GM12892 (cell line): ENCODE measurements at regions not wholly inside any gene's neighbourhood (a gene's known extent, or its start where the extent isn't known, plus 50 kb on each side); places are given as distances from the start of the nearest gene placed in this dataset.

Experiments
- POLR2A ChIP-seq: IDR thresholded peaks from 2 replicates; pipeline ENCODE4 v1.6.1; 2011; ENCODE audit warnings: low read depth, low read length, control low read depth
- POLR2AphosphoS5 ChIP-seq: IDR thresholded peaks from 2 replicates; pipeline ENCODE4 v1.6.1; 2011; ENCODE audit warnings: low read depth, low read length, control low read depth
- TAF1 ChIP-seq: IDR thresholded peaks from 2 replicates; pipeline ENCODE4 v1.6.1; 2011; ENCODE audit warnings: low read depth, mild to moderate bottlenecking, control low read depth, low read length, borderline replicate concordance

DNA sequence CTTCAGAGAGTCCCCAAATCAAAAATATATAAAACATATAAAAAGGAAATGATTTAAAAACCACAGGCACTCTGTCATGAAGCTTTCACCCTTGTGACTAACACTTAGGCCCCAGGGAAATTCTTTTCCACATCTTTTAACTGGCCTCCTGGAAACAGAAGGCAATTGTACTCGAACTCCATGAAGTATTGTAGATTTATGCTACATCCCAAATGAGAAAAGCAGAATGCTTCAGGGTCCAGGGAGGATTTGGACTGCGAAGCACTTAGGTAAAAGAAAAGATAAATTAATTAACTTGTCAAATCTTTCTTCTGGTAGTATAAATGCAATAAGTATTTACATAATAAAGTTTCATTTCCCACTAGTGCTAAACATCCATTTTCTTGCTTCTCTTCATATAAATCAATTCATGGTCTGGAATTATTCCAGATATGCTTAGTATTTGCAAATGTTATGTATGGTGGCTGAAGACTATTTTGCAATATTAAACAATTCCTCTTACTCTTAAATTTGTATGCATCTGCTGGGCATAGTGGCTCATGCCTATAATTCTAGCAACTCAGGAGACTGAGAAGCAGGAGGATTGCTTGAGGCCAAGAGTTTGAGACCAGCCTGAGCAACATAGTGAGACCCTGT, 64.9 kb upstream of the ELL2 start:
- TF ChIP-seq POLR2AphosphoS5 = no peak
- TF ChIP-seq POLR2A = no peak
- TF ChIP-seq TAF1 = no peak
